ENCODE measurements at regions not wholly inside any gene's neighbourhood (a gene's known extent, or its start where the extent isn't known, plus 50 kb on each side); places are given as distances from the start of the nearest gene placed in this dataset.
A peak's percentile ranks its signal among the peaks of the same experiment; 100 is the strongest.

DNA sequence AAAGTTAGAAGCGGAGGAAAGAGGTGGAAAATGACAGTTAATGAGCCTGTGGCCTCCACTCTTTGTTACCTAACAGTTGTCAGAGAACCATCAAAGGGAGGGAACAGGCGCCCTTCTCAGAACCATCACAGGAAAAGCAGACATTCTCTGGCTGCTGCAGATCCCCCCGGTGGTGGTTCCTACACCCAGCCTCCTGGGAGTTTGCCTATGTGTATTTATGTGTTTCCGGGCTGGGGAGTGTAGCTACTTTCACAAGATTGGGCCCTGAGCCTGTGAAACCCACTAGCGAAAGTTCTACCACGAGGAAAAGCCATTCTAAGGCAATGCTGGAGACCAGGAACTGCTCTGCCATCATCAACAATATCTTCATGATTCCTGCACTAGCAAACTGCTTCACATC, 52.7 kb upstream of the BCOR start:
- TF ChIP-seq POLR2AphosphoS5 (IDR thresholded peaks at IDR 0.05): no peak
- TF ChIP-seq POLR2A (IDR thresholded peaks at IDR 0.05; ENCODE audit: low read depth): no peak
- no peak for TF ChIP-seq CTCF (IDR thresholded peaks at IDR 0.05)
- no peak for TF ChIP-seq EP300 (IDR thresholded peaks at IDR 0.05)
- 58% methylated on average over 2 of the region's 6 CpGs for WGBS
- Histone ChIP-seq H3K4me3 (no peak overlapping the region), H3K27ac (replicated peaks in 1 of 4) (no peak overlapping the region), H3K36me3 (no peaks in the 10 kb centered on the region), H3K27me3 (peaks cover 0 to 38% (median 2%) of the 10 kb centered on the region in 4 donors), H3K9me3 (no peaks in the 10 kb centered on the region), H3K4me1 (peaks cover 38 to 76% (median 55%) of the 10 kb centered on the region in 4 donors)
- intact Hi-C loops (cut with DNase I): loop anchor here (5.0 to 10.0 kb wide), 2 partner anchors 43 to 336 kb away; no protein-coding TSS in a partner anchor
- no peak for DNase-seq (ENCODE audit: extremely low spot score)

DNA sequence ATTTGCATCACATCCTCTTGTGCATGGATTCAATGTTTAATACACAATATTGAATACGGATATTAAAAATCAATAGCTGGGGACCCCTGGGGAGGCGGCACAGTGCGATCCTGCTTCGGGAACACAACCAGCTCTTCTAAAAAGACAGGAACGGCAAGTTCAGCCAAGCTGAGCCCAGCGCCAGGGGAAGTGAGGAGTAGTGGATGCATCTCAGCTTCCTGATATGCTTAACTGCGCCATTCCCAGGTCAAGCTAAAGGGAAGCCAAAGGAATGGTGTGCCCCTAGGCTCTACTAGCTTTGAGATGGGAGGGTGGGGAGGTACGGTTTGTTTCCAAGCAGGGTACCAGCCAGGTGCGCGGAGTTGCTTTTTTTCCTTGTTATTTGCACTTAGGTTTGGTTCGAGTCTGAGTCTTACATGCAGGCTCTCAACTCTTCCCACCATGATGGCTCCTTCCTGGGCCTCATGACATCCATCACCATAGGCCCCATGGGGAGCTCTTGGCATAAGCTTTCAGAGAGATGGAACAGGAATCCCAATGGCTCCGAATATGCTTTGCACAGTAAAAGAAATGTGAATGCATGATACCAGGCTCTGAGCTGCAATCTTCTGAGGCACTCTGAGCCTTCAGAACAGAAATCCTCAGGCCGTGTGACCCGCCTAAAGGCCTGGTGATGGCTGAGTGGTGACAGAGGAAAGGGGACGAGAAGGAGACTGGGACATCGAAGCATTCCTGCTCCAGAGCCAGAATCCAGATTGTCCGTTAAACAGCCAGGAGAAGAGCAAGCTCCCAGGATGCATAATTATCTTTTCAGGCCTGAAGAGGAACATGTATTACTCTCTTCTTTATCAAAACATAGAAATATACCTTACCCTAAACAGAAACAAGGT, 51.8 kb upstream of the BCOR start:
- Histone ChIP-seq H3K27me3 (peaks cover 0 to 38% (median 2%) of the 10 kb centered on the region in 4 donors), H3K4me3 (no peak overlapping the region), H3K9me3 (no peaks in the 10 kb centered on the region), H3K4me1 (peaks cover 37 to 75% (median 50%) of the 10 kb centered on the region in 4 donors), H3K36me3 (no peaks in the 10 kb centered on the region), H3K27ac (replicated peaks in 1 of 4) (no peak overlapping the region)
- no peak for DNase-seq (ENCODE audit: extremely low spot score)
- TF ChIP-seq EP300 (IDR thresholded peaks at IDR 0.05): no peak
- TF ChIP-seq POLR2A (IDR thresholded peaks at IDR 0.05; ENCODE audit: low read depth): no peak
- TF ChIP-seq CTCF (IDR thresholded peaks at IDR 0.05): no peak
- WGBS: 37% methylated on average over 16 of the region's 17 CpGs
- intact Hi-C loops (cut with DNase I): loop anchor here (5.0 to 10.0 kb wide), 2 partner anchors 42 to 335 kb away; no protein-coding TSS in a partner anchor

- intact Hi-C loops (cut with DNase I): no loop called here
- Histone ChIP-seq H3K9me3 (no peaks in the 10 kb centered on the region), H3K27ac (replicated peaks in 1 of 4) (peak overlapping the region in 1 of 4 donors; percentile 26), H3K36me3 (no peaks in the 10 kb centered on the region), H3K27me3 (peaks cover 0 to 32% (median 2%) of the 10 kb centered on the region in 4 donors), H3K4me1 (peaks cover 32 to 66% (median 43%) of the 10 kb centered on the region in 4 donors), H3K4me3 (no peak overlapping the region)
- DNase-seq (ENCODE audit: extremely low spot score): no peak
- 54% methylated on average over 24 of the region's 24 CpGs for WGBS
- TF ChIP-seq POLR2A (IDR thresholded peaks at IDR 0.05; ENCODE audit: low read depth) (no peak), EP300 (IDR thresholded peaks at IDR 0.05) (no peak)
Observed at GRCh38 chrX:40148385-40149285, 50.9 kb upstream of the BCOR start.

GRCh38 chrX:40147971-40148370, 50.2 kb upstream of the BCOR start:
- Histone ChIP-seq H3K4me3 (no peak overlapping the region), H3K27ac (replicated peaks in 1 of 4) (peak overlapping the region in 1 of 4 donors; percentile 8), H3K4me1 (peaks cover 32 to 59% (median 36%) of the 10 kb centered on the region in 4 donors), H3K9me3 (no peaks in the 10 kb centered on the region), H3K36me3 (no peaks in the 10 kb centered on the region), H3K27me3 (peaks cover 0 to 29% (median 2%) of the 10 kb centered on the region in 4 donors)
- 51% methylated on average over 3 of the region's 22 CpGs for WGBS
- TF ChIP-seq CTCF (IDR thresholded peaks at IDR 0.05): no peak
- TF ChIP-seq POLR2A (IDR thresholded peaks at IDR 0.05; ENCODE audit: low read depth): no peak
- no peak for TF ChIP-seq POLR2AphosphoS5 (IDR thresholded peaks at IDR 0.05)
- TF ChIP-seq EP300 (IDR thresholded peaks at IDR 0.05): no peak
- DNase-seq (ENCODE audit: extremely low spot score): no peak
- intact Hi-C loops (cut with DNase I): no loop called here

Small RNAs in the stretch of these regions (small RNA-seq; reads per million reads assigned to genes)
- 0 reads per million in 3 donors for gene RF00019

Data from esophagus muscularis mucosa (tissue), 4 donors.